ENCODE measurements at regions not wholly inside any gene's neighbourhood (a gene's known extent, or its start where the extent isn't known, plus 50 kb on each side); places are given as distances from the start of the nearest gene placed in this dataset.
A peak's percentile ranks its signal among the peaks of the same experiment; 100 is the strongest.

DNA sequence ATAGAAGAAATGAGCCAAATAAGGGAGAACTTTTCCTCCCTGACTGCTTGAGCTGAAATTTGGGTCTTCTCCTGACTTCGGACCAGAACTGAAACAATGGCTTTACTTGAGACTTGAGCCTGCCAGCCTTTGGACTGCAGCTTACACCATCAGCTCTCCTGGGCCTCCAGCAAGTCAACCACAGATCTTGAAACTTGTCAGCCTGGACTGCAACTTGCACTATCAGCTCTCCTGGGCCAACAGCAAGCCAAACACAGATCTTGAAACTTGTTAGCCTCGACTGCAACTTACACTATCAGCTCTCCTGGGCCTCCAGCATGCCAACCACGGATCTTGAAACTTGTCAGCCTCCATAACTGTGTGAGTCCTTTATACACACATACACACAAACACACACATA, 425.9 kb upstream of the PCDH7 start:
- DNase-seq (ENCODE audit: low read depth) = no peak

DNA sequence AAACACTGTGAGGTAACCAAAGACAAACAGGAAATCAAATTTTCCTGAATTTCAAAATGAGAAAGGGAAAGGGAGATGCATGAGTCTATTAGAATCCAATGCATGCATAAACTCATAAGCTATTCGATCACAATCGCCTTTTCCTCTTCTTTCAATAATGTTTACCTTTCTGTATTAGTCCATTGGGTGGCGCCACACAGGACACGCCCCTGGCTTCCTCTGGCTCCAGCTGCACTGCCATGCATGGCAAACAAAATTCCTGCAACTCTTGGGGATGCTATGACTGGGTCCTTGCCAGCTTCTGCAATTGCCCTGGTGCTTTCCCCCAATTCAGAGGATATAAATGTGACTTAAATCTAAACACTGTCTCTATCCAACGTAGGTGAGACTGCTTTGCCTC, 424.5 kb upstream of the PCDH7 start:
- DNase-seq (ENCODE audit: low read depth) = no peak

DNA sequence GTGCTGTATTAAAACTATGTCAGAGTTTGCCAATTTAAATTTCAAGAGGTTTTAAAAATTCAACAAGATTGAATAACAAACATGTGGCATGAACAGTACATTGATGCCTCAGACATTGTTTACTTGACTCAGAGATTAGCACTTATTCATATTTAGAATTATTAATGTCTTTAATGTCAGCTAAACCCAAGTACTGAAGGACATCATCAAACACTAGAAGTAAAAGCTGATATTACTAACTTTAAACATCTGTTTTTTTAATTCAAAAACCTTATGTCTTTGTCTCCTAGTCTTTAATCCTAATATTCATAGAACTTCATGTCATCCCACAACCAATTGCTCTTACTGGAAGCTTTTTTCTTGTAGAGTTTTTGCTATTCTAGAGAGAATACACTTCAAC, 406.2 kb upstream of the PCDH7 start:
- DNase-seq (ENCODE audit: low read depth) = no peak

DNA sequence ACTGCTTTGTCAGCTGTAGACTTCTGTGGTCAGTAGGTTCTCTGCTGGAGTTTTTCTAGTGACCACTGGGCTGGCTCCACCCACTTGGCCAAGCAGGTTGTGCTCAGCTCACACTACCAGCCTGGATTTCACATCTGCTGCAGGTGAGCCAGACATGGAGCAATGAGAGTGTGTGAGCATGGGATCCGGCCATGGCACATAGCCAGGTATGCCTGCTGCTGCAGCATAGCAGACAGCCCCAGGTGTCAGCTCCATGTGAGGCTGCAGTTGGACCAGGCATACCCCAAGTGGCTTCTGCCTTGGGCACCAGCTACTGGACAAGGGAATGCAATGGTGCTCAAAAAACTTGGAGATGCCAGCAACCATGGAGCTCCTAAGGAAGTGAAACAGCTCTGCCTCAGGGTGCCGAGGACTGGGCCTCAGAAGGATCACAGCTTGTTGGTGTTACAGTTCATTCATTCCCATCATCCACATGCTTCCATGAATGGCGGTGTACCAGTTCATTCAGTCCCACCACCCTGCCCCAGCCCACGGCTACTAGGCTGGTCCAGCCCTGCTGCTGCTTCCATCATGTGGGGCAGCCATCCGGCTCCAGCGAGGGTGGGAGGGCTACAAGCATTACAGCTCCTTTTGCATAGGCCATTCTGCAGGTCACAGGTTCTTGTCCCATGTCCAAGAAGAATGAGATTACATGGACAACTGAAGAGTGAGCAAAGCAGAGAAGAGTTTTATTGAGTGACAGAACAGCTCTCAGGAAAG, 389.1 kb upstream of the PCDH7 start:
- DNase-seq (ENCODE audit: low read depth) = no peak

DNA sequence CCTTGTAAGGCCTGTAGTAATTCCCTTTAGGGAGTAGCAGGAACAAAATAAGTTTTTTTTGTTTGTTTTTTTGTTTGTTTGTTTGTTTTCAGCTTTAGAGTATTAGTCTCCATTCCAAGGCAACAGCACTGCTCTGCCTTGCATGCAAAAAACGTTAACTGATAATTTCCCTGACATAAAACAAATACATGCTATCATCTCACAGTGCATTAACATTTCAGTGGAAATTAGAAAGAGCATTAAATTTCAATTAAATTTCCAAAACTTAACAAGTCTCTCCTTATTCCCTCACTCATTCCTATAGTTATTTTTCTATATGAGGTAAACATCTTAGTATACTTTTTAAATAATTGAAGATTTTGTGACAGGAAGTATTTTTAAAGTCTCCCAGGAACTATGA, 378.4 kb upstream of the PCDH7 start:
- DNase-seq (ENCODE audit: low read depth) = no peak

DNA sequence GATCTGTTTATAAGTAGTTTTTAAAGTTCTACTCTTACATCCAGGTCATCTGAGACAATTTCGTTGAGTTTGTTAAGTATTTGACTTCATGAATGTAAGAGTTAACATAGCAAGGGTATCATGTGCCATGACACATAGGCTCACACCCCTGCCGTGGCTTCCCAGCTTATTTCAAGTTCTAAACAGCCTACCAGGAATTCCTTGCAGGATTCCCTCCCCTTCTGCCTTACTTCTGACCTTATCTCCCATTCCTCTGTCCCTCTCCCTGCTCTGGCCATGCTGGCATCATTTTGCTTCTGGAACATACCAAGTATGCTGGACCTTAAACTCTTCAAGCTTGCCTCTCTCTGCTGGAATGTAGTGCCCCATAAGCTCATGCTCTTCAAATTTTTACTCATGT, 369.9 kb upstream of the PCDH7 start:
- no peak for DNase-seq (ENCODE audit: low read depth)

DNA sequence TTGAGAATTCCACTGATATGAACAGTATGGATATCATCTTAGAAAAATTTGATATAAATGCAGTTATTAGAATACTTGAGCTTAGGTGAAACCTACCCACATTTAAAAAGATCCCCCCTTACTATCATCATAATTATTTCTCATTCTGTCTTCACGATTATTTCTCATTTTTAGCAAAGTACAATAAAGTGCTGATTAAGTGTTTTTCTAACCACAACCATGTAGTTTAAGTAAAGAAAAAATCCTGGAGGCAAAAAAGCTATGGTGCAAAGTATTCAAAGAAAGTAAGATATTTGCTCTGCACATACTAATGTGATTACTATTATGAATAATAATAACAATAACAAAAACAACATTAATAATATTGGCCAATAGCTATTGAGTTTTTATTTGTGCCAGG, 365.6 kb upstream of the PCDH7 start:
- no peak for DNase-seq (ENCODE audit: low read depth)

DNA sequence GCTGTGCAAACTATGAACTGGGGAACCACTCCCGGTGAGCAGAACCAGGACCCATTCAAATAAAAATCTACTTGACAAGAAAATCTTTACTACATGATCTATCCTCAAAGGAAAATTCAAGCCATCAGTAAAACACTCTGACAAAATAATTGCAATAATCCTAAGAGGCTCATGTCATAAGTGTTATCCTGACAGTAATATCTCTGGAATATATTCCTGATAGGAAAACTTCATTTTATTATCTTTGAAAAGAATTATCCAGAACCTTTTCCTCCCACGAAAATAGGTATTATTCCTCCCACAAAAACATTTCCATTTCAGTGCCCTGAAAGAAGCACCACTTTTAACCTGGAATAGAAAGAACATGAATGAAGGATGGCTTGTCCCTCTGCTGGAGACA, 357.7 kb upstream of the PCDH7 start:
- DNase-seq (ENCODE audit: low read depth) = no peak

DNA sequence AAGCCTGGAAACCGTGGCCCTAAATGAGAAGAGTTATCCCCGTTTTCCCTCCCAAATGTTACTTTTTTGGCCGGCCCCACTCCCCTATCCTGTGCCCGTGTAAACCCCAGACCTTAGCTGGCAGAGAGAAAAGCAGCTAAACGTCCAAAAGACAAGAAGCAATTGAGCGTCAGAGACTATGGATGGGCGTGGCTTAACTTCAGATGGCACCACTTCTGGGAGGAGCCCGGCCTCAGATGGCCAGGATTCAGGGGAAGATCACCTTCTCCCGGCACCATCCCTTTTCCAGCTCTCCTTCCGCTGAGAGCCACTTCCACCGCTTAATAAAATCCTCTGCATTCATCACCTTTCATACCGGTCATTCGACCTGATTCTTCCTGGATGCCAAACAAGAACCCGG, 350.1 kb upstream of the PCDH7 start:
- no peak for DNase-seq (ENCODE audit: low read depth)

DNA sequence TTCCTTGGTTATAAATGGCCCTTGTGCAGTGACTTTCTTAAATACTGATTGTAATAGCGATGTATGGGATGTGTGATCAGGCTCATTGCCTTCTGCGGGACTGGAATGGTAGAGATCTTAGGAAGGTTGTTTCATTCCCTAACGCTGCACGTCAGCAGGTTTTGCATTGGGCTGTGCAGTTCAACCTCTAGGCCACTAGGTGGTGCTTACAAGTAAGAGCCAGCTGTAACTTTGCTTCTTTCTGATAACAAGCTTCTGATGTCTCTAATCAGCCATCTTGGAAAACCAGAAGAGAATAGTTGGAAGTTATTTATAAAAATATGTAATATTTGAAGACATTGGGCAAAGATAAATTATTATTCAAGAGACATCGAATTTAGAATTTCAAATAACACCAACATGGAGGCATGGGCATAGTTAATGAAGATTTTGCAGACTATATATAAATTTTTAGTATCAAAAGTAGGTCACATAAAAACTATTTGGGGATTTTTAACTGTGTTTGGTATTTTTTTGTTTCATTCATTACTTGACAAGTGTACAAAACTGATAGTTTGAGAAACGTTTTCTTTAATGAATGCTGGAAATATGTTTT, 339.7 kb upstream of the PCDH7 start:
- peak; percentile 0 for DNase-seq (ENCODE audit: low read depth)

DNA sequence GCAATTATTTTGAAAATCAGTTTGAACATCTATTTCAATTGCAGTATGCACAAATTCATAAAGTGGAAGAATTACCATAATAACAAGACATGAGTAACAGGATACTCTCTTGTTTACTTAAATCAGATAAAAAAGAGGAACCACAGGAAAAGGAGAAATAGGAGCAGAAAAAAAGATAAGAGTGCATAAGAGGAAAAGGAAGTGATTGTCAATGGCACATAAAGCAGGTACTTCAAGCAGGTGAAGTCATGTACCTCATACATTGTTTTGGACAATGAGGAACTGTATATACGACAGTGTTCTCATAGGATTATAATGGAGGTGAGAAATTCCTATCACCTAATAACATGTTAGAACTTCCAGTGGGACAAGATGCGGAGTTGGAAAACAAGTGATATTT, 334.5 kb upstream of the PCDH7 start:
- DNase-seq (ENCODE audit: low read depth) = no peak

DNA sequence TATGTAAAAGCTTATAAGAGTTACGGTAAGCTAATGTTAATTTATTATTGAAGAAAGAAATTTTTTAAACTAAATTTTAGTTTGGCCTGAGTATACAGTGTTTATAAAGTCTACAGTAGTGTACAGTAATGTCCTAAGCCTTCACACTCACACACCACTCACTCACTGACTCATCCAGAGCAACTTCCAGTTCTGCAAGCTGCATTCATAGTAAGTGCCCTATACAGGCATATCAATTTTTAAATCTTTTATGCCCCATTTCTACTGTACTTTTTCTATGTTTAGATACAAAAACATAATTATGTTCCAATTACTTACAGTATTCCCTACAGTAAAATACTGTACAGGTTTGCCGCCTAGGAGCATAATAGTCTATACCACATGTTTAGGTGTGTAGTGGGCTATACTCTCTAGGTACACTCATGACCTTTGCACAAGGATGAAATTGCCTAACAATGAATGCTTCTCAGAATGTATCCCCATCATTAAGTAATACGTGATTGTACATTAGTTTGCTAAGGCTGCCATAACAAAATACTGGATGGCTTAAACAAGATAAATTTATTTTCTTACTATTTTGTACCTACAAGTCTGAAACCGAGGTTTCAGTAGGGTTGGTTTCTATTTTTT, 333.8 kb upstream of the PCDH7 start:
- DNase-seq (ENCODE audit: low read depth) = no peak

DNA sequence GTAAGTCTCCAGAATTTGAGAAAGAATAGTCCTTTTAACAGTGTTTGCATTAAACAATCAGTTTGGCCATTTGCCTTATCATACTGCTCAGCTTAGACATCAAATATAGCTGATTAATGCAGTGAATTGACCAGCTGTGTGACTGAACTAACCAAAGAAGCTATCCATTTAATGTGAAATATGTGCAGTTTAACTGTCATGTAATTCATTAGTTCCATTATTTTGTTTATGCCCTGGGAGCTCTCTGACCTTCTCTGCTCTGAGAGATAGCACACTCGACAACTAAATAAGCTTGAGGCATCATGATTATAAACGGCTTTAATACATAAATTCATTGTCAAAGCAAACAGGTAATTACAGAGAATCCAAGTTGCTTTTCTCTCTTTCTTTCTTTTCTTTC, 324.3 kb upstream of the PCDH7 start:
- DNase-seq (ENCODE audit: low read depth) = no peak

DNA sequence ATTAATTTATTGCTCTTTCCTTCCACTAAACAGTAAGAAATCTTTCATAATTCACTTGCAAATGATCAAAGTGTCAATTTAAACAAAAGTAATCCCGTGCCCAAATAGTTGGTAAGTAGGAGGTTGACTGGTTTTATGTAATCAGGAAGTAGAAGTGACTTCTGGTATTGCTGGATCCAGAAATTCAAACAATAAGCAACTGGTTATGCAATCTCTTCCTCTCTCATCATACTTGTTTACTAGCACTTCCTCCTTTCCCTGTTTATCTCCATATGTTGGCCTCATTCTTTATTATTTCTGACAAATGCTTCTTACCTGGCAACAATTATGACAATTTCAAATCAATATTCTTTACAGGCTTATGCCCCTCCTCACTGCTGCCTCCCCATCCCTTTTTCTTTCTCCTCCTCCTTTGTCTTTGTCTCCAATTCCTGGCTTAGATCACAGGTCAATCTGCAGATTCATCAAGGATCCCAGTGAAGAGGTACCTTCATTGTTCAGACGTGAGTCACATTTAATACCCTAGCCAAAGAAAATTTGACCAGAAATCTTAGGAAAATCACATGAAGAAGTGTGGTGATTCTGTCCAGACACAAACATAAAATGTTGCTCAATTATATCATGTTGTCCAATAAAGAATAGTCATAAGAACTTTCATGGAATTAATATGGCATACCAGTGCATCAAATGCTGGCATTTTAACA, 323.2 kb upstream of the PCDH7 start:
- DNase-seq (ENCODE audit: low read depth) = no peak

DNA sequence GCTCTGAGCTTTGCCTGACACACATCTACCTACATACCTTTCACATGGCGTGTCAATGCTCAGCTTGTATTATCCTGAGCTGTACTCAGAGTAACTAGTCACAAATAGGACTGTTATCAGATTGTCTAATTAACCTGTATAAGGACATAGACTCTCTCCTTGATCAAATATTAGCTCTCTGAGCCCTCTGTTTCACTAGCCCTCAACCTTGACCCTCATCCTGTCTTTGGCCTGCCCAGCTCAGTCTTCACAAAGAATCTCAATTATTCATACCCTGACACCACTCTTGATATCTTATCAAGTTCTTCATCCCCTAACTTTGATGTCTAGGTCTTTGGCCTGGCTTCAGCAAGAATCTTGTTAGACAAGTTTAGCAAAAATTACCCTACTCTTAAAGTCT, 320.7 kb upstream of the PCDH7 start:
- DNase-seq (ENCODE audit: low read depth) = no peak

DNA sequence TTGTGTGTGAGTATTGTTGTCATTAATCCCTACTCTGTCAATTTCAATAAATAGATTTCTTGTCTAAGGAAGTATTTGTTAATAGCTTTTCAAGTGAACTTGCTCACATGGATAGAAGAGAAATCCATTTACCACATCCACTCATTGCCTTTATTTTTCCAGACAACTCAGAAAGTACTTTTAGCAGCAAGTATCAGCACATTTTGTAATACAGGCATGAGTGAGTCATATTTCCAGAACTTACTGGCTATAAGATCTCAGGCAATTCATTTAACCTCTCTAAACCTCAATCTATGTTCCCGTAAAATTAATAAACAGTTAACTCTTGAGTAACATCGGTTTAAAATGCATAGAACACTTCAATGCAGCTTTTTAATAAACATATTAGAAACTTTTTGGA, 317.9 kb upstream of the PCDH7 start:
- no peak for DNase-seq (ENCODE audit: low read depth)

DNA sequence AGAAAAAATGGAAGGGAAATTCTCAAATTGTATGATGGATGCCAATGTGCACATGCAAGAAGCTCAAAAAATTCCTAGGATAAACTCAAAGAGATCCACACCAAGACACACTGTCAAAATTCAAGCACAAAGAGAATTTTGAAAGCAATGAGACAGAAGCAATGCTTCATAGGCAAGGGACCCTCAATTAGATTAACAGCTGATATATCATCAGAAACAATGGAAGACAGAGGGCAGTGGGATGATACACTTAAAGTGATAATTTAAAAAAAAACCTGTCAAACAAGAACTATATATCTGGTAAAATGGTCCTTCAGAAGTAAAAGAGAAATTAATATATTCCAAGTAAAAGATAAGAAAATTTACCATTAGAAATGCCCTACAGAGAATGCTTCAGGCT, 306.3 kb upstream of the PCDH7 start:
- DNase-seq (ENCODE audit: low read depth) = no peak

DNA sequence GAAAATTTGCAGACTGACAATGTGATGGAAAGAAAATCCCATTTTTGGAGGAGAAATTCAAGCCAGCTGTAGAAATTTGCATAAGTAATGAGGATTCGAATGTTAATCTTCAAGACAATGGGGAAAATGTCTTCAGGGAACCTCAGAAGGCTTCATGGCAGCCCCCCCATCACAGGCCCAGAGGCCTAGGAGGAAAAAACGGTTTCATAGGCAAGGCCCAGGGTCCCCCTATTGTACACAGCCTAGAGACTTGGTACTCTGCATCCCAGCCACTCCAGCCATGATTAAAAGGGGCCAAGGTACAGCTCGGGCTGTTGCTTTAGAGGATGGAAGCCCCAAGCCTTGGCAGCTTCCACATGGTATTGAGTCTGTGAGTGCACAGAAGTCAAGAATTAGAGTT, 303.6 kb upstream of the PCDH7 start:
- no peak for DNase-seq (ENCODE audit: low read depth)

DNA sequence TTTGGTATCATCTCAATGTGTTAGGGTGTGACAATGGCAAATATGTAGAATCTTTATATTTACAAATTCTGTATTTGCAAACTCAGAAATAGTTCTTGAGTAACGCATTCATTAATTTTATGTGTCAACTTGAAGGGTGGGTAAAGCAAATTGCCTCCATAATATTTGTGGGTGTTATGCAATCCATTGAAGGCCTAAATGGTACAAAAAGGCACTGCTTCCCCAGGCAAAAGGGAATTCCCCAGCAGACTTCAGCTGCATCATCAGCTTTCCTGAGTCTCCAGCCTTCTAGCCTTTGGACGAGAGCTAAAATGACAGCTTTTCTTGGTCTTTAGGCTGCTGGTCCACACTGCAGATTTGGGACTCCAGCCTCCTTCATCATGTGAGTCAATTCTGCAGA, 292.2 kb upstream of the PCDH7 start:
- no peak for DNase-seq (ENCODE audit: low read depth)

DNA sequence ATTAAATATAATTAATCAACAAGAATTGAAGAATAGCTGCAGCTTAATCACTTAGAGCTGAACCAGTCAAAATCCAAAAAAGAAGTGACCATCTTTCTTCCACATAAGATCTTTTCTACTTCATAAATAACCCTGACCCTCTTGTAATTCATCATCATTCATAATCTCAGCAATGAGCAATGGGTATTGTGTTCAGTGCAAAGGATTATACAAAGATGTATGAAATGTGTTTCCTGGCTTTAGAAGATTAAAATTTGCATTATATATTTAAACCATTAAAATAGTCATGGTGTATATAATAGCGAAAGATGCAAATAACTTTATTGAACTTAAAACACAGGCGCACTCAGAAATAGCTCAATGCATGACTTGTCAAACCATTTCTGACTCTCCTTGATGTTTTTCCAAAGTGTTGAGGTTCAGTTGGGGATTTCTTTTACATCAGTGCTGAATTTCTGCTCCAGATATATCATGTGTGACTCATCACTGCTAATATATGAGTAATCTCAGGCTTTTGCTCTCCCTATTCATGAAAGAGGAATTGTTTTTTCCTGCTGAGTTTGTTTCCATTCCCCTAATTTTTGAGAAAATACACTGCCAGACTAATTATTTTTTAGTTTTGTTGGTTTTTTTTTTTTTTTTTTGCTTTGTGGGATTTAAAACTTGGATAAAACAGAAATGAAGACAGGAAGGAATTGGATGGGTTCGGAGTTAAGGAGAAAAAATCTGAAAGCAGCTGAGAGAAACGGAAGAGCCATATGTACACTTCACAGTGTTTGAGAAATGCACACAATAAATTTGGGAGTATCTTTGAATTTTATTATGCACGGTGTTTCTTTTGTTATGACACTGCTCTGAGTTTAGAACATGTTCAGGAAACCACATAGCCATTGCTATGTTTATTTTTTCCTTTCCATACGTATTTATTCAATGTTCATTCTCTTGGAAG, 290.1 kb upstream of the PCDH7 start:
- no peak for DNase-seq (ENCODE audit: low read depth)

DNA sequence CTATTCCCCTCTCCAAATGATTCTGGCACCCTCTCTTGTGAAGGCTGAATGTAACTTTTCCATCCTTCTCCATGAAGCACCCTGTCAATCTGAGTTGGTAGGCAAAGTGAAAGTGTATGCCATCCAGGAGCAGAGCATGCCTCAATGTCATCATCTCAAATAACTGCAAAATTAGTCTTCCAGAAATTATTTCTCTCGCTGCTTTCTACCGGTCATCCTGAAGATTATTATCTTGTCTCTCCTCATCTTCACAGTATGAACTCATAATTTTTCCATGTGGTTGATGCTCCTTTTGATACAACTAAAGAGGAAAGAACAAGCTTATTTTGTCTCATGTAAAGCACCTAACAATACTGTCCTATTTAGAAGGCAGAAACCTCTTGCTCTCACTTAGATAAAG, 285.5 kb upstream of the PCDH7 start:
- DNase-seq (ENCODE audit: low read depth) = no peak
